Raji (cell line): ENCODE measurements at regions not wholly inside any gene's neighbourhood (a gene's known extent, or its start where the extent isn't known, plus 50 kb on each side); places are given as distances from the start of the nearest gene placed in this dataset.

Experiments
- POLR2A ChIP-seq: IDR thresholded peaks from 2 replicates; pipeline ENCODE4 v1.6.1; 2011; ENCODE audit warnings: low read depth, low read length, control low read depth; ENCODE audit not compliant: insufficient read depth

DNA sequence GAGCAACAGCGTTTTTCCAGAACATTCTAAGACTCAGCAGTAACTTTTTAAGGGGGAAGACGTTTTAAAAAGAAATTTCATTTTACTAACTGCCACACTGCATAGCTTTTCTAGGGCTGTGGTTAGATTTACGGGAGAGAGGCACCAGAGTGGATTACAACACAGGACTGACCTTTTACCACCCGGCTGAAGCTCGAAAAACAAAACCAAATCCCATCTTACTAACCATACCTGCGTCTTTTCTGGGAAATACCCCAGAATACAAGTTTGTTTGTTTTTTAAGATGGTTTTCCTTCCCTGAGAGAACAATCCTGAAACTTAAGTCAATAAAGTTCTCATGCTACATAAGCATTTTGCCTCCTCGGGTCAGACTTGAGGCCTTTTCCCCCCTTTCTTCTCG is 209.3 kb upstream of the SOX4 start:
- no peak for TF ChIP-seq POLR2A

DNA sequence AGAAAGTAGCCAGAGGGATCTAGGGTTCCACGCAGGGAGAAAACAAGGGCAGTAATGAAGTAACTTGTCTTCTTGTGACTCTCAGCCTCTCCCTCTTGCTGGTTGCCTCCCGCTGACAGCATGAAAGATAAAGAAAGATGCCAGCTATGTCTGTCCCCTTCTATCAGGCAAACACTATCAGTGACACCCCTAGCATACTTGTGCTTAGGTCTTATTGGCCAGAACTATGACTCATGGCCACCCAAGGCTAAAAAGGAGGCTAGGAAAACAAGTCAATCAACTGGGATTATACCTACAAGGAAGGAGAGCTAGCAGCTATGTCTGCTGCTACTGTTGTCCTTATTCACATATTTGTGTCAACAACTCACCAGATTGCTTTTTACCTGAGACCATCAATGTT is 206.8 kb upstream of the SOX4 start:
- no peak for TF ChIP-seq POLR2A

- no peak for TF ChIP-seq POLR2A
These were observed 202.9 kb upstream of the SOX4 start for GRCh38 chr6:21390532-21391213.

DNA sequence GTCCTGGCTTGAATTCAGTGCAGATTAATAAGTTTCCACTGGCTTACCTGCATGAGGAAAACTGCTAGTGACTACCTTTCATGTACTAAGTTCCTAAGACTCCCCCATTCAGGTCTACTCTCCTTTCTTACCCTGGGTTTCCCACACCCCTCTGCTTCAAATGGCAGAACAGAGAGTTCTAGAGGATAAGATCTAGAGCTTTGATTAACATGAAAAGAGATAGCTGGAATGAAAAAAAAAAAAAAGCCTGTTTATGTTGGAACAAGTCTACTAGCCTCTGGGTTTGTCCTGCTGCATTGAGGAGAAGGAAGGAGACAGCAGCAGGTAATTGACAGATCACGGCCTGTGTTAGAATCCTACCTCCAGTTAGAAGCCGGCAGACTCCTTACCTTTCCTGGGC is 201.4 kb upstream of the SOX4 start:
- TF ChIP-seq POLR2A, result no peak

DNA sequence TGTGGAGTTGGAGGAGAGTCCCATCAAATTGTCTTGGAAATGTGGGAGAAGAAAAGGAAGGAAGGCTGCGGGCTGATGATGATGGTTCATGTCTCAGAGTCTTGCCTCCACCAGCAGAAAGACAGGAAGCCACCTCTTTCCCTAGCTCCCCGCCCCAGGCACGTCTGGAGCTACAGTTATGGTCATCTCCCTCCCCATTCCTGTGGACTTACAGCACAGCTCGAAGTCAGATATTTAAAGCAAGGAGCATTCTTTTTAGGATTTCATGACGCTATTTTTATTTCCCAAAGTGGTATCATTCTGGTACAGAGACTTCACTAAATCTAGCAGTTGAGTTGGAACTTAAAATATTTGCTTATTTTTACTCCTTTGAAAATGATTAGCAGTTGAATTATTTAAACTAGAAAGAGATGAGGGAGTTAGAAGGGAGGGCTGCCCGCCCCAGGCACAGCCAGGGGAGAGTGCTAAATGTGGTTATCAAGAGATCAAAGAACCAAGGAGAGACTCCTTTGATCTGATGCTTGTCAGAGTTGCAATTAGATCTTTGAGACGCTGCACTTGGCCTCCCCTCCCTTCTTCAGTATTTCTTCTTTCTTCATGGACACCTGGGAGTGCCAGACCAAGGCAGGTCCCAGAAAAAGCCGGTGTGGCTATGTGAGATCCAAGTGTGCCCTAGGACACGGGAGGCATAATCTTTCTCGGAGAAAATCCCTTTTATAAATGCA is 199.9 kb upstream of the SOX4 start:
- no peak for TF ChIP-seq POLR2A

DNA sequence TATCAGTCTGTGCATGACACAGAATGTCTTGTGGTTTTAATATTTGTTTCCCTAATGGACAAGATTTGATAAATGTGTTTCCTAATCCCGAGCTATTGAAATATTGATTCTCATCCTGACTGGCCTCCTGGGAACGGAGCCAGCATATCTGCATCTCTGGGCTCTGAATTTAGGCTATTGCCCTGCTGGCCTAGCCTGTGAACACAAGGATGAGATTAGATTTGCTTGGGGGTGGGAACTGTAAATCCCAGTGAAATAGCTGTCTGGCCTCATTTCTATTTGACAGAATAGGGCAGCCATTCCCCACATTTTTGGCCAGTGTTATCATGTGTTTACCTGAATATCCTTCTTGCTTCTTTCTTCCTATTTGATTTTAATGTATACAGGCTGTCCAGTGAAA is 198.4 kb upstream of the SOX4 start:
- no peak for TF ChIP-seq POLR2A

- no peak for TF ChIP-seq POLR2A
These were observed 197.2 kb upstream of the SOX4 start for GRCh38 chr6:21396313-21396712.

GRCh38 chr6:21398741-21399325 is 194.7 kb upstream of the SOX4 start:
- no peak for TF ChIP-seq POLR2A

- no peak for TF ChIP-seq POLR2A
These were observed 191.2 kb upstream of the SOX4 start for GRCh38 chr6:21402368-21402767.

GRCh38 chr6:21404577-21404976 is 189.0 kb upstream of the SOX4 start:
- TF ChIP-seq POLR2A, result no peak

DNA sequence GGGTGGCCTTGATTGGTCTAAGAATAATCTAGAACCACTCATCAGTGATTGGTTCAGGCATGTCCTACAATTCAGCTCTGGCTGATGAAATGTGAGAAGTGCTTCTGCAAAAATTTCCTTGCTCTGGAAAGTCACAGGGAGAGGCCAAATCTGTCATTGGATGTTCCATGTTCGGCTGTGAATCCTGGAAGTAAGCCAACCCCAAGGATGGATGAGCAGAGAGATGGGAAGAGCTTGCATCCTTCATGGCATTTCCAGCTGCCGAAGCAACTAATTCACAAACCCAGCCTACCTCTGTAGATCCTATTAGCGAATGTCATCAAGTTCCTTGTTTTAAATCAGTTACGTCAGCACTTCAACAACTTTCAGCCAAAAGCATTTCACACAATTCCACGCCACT is 187.2 kb upstream of the SOX4 start:
- TF ChIP-seq POLR2A, result no peak

DNA sequence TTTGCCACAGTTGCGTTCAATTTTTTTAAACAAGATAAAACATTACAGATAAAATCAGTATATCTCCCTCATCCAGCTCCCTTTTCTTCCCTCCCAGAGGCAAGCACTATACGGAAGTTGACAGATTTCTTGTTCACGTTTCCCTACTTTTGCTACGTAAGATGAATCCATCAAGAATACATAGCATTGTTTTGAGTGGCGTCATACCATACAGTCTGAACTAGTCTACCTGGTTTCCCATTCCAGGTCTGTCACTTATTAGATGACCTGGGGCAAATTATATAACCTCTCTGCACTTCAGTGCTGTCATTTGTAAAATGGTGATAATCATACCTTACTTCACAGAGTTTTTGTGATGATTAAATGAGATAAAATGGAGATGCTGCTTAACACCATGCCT is 184.3 kb upstream of the SOX4 start:
- TF ChIP-seq POLR2A, result no peak

GRCh38 chr6:21413428-21413827 is 180.1 kb upstream of the SOX4 start:
- no peak for TF ChIP-seq POLR2A

GRCh38 chr6:21414065-21414464 is 179.5 kb upstream of the SOX4 start:
- no peak for TF ChIP-seq POLR2A

DNA sequence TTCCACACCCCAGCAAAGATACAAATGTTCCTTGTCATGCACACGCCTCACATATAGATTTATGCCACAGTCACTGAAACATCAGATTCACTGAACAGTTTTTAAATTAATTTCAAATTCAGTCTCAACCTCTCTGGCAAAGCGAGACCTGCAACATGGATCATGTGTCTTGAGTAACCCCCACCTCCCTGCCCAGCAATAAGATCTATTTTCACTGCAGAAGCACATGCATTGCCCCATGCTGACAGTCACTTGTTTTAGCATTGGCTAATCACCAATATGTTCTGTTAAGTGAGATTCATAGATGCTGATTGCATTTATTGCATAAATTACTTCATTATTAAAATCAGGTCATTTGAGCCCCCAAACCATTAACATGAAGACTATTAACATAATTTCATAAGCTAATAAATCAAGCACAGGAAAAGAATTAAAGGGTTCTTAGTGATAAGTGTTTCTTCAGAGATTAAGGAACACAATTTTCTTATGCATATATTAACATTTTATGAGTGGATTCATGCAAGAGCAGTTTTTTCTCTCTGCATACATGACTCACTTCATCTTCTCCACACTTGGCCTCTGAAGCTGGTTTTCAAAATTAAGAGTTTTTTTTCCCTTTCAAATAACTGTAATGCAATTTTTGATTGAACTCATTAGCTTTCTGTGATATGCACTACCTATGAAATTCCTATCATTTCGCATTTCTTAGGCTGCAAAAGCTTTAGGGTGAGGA is 173.2 kb upstream of the SOX4 start:
- no peak for TF ChIP-seq POLR2A

- TF ChIP-seq POLR2A, result no peak
These were observed 172.6 kb upstream of the SOX4 start for GRCh38 chr6:21420926-21421325.
